SK-N-SH (cell line): ENCODE measurements at regions not wholly inside any gene's neighbourhood (a gene's known extent, or its start where the extent isn't known, plus 50 kb on each side); places are given as distances from the start of the nearest gene placed in this dataset.

Experiments
- CTCF ChIP-seq: fragments of 200-600 bp; sonication (generic); IDR thresholded peaks from 2 replicates; pipeline ENCODE4 v1.6.1; 2017; ENCODE audit warnings: antibody characterized with exemption, mild to moderate bottlenecking, moderate library complexity
- EP300 ChIP-seq, 2 experiments: IDR thresholded peaks; 2 replicates each; pipeline versions ENCODE4 v1.4.0 to v1.6.1; 2012; ENCODE audit warnings: borderline replicate concordance in 1 of 2, low read depth in 1 of 2, low read length in 1 of 2
- EZH2phosphoT487 ChIP-seq: fragments of 200-600 bp; sonication (generic); IDR thresholded peaks from 2 replicates; pipeline ENCODE4 v1.6.1; 2017; ENCODE audit warnings: low read depth, mixed run types, mild to moderate bottlenecking, antibody characterized with exemption, moderate library complexity, borderline replicate concordance
- RAD21 ChIP-seq: IDR thresholded peaks from 2 replicates; pipeline ENCODE4 v1.6.1; 2012; ENCODE audit warnings: mild to moderate bottlenecking, low read length
- YY1 ChIP-seq: IDR thresholded peaks from 2 replicates; pipeline ENCODE4 v1.4.0; 2012; ENCODE audit warnings: low read depth, mild to moderate bottlenecking

GRCh38 chr14:28436821-28437220 lies 329.8 kb upstream of the FOXG1 start:
- no peak for TF ChIP-seq EP300 (IDR thresholded peaks at IDR 0.05; ENCODE audit: borderline replicate concordance in 1 of 2, low read depth in 1 of 2, low read length in 1 of 2)
- TF ChIP-seq YY1: no peak
- TF ChIP-seq RAD21: no peak
- no peak for TF ChIP-seq EZH2phosphoT487
- TF ChIP-seq CTCF: no peak
